DOHH2 (cell line): ENCODE measurements at regions not wholly inside any gene's neighbourhood (a gene's known extent, or its start where the extent isn't known, plus 50 kb on each side); places are given as distances from the start of the nearest gene placed in this dataset.
"Not testable (repeated sequence)": the region's sequence is repeated elsewhere in the genome, so short reads cannot be mapped to it uniquely, and the experiment has no call there.

Experiments used
- H3F3A ChIP-seq: fragments of 200-600 bp; sonication (generic), shearing (Covaris generic); 2 replicates; pipeline ENCODE4 v1.6.0; 2016; ENCODE audit warnings: antibody characterized with exemption, mild to moderate bottlenecking; ENCODE audit not compliant: control insufficient read depth, insufficient read depth
- H3K27ac ChIP-seq: fragments of 200-600 bp; sonication (generic); 2 replicates; pipeline ENCODE4 v1.5.1; 2014; ENCODE audit warnings: low read depth, mild to moderate bottlenecking, low read length, moderate library complexity
- H3K27me3 ChIP-seq: fragments of 200-600 bp; sonication (generic); 2 replicates; pipeline ENCODE4 v1.6.1; 2014; ENCODE audit warnings: mild to moderate bottlenecking, low read length, mixed read lengths; ENCODE audit not compliant: control insufficient read depth
- H3K36me3 ChIP-seq: fragments of 200-600 bp; sonication (generic); 2 replicates; pipeline ENCODE4 v1.6.1; 2014; ENCODE audit warnings: mild to moderate bottlenecking, low read length, moderate library complexity, mixed read lengths; ENCODE audit not compliant: control insufficient read depth
- H3K4me1 ChIP-seq: fragments of 200-600 bp; sonication (generic); 2 replicates; pipeline ENCODE4 v1.6.1; 2014; ENCODE audit warnings: mild to moderate bottlenecking, low read length, mixed read lengths; ENCODE audit not compliant: control insufficient read depth
- H3K4me2 ChIP-seq: fragments of 200-600 bp; sonication (generic); 2 replicates; pipeline ENCODE4 v1.6.0; 2014; ENCODE audit warnings: mild to moderate bottlenecking, low read length, moderate library complexity
- H3K4me3 ChIP-seq: fragments of 200-600 bp; sonication (generic); 2 replicates; pipeline ENCODE4 v1.5.1; 2014; ENCODE audit warnings: mild to moderate bottlenecking, low read length, mixed read lengths
- H3K79me2 ChIP-seq: fragments of 200-600 bp; sonication (generic); 2 replicates; pipeline ENCODE4 v1.6.1; 2014; ENCODE audit warnings: mild to moderate bottlenecking, low read length, mixed read lengths; ENCODE audit not compliant: control insufficient read depth
- H3K9me2 ChIP-seq: fragments of 200-600 bp; sonication (generic); replicated peaks from 2 replicates; pipeline ENCODE4 v1.6.1; 2014; ENCODE audit warnings: mild to moderate bottlenecking, low read length, mixed read lengths; ENCODE audit not compliant: control insufficient read depth
- H3K9me3 ChIP-seq: fragments of 200-600 bp; sonication (generic); 2 replicates; pipeline ENCODE4 v1.6.1; 2014; ENCODE audit warnings: antibody characterized with exemption, low read length, mixed read lengths; ENCODE audit not compliant: control insufficient read depth, insufficient read depth
- H4K20me1 ChIP-seq: fragments of 200-600 bp; sonication (generic); 2 replicates; pipeline ENCODE4 v1.6.0; 2014; ENCODE audit warnings: low read depth, mild to moderate bottlenecking, antibody characterized with exemption, low read length, moderate library complexity; ENCODE audit not compliant: control insufficient read depth, insufficient read depth
- CTCF ChIP-seq: fragments of 200-600 bp; sonication (generic); IDR thresholded peaks from one replicate; pipeline ENCODE4 v1.5.1; 2014; ENCODE audit warnings: antibody characterized with exemption, mild to moderate bottlenecking, low read depth, low read length; ENCODE audit not compliant: poor library complexity, severe bottlenecking
- EZH2phosphoT487 ChIP-seq: fragments of 200-600 bp; sonication (generic); IDR thresholded peaks from 2 replicates; pipeline ENCODE4 v1.6.1; 2017; ENCODE audit warnings: borderline replicate concordance, mild to moderate bottlenecking, antibody characterized with exemption, low read length, moderate library complexity, mixed read lengths

GRCh38 chr6:141953072-141953471, 179.7 kb upstream of the GJE1 start:
- Histone ChIP-seq H3K4me3 (no peak overlapping the region), H3F3A (no peaks in the 10 kb centered on the region), H3K9me3 (peaks cover 3% of the 10 kb centered on the region; the same call in 1 of the 2 replicates), H3K4me1 (no peaks in the 10 kb centered on the region), H3K27me3 (no peaks in the 10 kb centered on the region), H3K9me2 (no peaks in the 10 kb centered on the region), H3K27ac (no peak overlapping the region), H3K79me2 (no peaks in the 10 kb centered on the region), H3K36me3 (no peaks in the 10 kb centered on the region), H3K4me2 (no peak overlapping the region), H4K20me1 (no peaks in the 10 kb centered on the region)
- TF ChIP-seq CTCF (no peak), EZH2phosphoT487 (no peak)

GRCh38 chr6:141946502-141946901, 186.2 kb upstream of the GJE1 start:
- no peak overlapping the region for H3K4me3 ChIP-seq
- H3K9me2 ChIP-seq, result no peaks in the 10 kb centered on the region
- TF ChIP-seq EZH2phosphoT487 (no peak), CTCF (no peak)
- H3K36me3 ChIP-seq, result no peaks in the 10 kb centered on the region
- H4K20me1 ChIP-seq, result no peaks in the 10 kb centered on the region
- H3F3A ChIP-seq, result no peaks in the 10 kb centered on the region
- no peaks in the 10 kb centered on the region for H3K9me3 ChIP-seq
- no peak overlapping the region for H3K4me2 ChIP-seq
- H3K79me2 ChIP-seq, result no peaks in the 10 kb centered on the region
- H3K4me1 ChIP-seq, result no peaks in the 10 kb centered on the region
- no peak overlapping the region for H3K27ac ChIP-seq
- H3K27me3 ChIP-seq, result no peaks in the 10 kb centered on the region

DNA sequence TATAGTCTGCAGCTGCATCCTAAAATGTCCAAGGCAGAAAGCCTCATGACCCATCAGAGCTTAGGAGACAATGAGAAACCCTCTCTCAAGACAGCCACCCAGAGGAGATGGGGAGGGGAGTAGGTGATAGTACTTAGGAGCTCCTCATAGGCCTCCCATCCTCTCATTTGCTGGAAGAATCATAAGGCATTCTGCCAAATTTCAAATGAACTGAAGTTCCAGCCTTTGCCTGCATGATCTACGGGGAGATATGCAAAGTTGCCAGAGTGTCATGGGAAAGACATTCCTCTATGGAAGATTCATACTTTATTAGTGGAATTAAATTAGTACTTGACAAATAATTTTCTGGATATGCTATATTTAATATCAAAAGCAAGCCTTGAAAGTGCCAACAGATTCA, 194.1 kb upstream of the GJE1 start:
- no peak overlapping the region for H3K4me2 ChIP-seq
- no peaks in the 10 kb centered on the region for H3K4me1 ChIP-seq
- H3K36me3 ChIP-seq, result no peaks in the 10 kb centered on the region
- no peaks in the 10 kb centered on the region for H3K9me2 ChIP-seq
- no peaks in the 10 kb centered on the region for H3K27me3 ChIP-seq
- TF ChIP-seq CTCF (no peak), EZH2phosphoT487 (no peak)
- H4K20me1 ChIP-seq, result no peaks in the 10 kb centered on the region
- no peaks in the 10 kb centered on the region for H3K79me2 ChIP-seq
- H3K9me3 ChIP-seq, result no peaks in the 10 kb centered on the region
- no peaks in the 10 kb centered on the region for H3F3A ChIP-seq
- H3K4me3 ChIP-seq, result no peak overlapping the region
- no peak overlapping the region for H3K27ac ChIP-seq

DNA sequence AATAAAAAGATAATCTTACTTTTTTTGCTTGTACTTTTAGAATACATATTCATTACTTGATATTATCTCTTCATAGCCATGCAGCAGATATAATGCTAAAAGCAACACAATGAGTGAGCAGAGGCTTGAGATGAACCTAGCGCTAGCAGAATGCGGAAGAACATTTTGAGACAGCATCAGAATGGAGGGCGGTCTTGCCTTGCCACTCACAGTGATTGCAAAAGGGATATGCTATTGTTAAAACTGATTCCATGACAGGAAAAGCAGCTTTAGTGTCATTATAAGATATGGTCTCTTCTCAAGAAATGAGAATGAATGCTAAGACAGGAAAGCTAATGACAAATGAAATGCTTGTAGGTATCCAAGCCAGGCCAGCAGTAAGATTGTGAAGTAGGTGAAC, 200.0 kb upstream of the GJE1 start:
- no peaks in the 10 kb centered on the region for H3K4me1 ChIP-seq
- H4K20me1 ChIP-seq, result no peaks in the 10 kb centered on the region
- H3K79me2 ChIP-seq, result no peaks in the 10 kb centered on the region
- no peaks in the 10 kb centered on the region for H3K9me2 ChIP-seq
- no peak overlapping the region for H3K4me2 ChIP-seq
- H3K4me3 ChIP-seq, result no peak overlapping the region
- H3K27me3 ChIP-seq, result no peaks in the 10 kb centered on the region
- no peaks in the 10 kb centered on the region for H3K36me3 ChIP-seq
- no peak overlapping the region for H3K27ac ChIP-seq
- H3K9me3 ChIP-seq, result no peaks in the 10 kb centered on the region
- no peak for TF ChIP-seq CTCF
- TF ChIP-seq EZH2phosphoT487, result no peak
- no peaks in the 10 kb centered on the region for H3F3A ChIP-seq

DNA sequence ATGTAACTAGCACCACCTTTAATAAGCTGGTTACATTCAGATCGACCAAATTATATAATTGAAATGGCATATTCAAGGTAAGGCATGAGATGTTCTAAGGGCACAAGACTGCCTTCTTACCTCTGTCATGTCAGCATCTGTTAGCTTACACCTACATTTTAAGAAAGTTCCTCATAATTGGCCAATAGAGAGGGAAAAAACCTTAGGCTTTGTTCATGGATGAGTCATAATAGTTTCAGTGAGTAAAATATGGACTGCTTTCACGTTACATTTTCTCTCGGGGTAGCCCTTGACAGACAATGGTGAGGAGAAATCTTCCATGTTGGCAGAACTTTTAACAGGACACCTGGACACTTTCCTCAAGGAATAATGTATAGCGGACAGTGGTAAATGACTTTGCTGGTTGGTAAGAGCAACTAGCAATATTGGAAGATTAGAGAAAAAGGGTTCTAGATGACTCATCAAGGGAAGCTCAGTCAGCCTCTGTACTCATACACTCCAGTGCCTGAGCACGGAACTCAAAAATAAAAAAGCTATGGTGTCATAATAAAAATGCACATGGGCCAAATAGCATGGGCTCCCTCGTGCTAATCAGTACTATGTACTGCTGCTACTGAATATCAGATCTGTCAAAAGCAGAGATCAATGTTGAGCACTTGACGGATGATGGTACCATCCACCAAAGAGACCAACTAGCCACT, 206.4 kb upstream of the GJE1 start:
- not testable (repeated sequence) for H3K27me3 ChIP-seq, H3K4me3 ChIP-seq, H3K79me2 ChIP-seq, H3K4me2 ChIP-seq, H3K27ac ChIP-seq, H3F3A ChIP-seq, H4K20me1 ChIP-seq, H3K4me1 ChIP-seq, H3K9me3 ChIP-seq, H3K9me2 ChIP-seq, H3K36me3 ChIP-seq
